SK-MEL-5 (cell line): ENCODE measurements at regions not wholly inside any gene's neighbourhood (a gene's known extent, or its start where the extent isn't known, plus 50 kb on each side); places are given as distances from the start of the nearest gene placed in this dataset.
"Not testable (repeated sequence)": the region's sequence is repeated elsewhere in the genome, so short reads cannot be mapped to it uniquely, and the experiment has no call there.

ENCODE experiments used
- DNase-seq: peaks from one replicate; pipeline ENCODE4 v3.0.0-alpha.2; 2016; ENCODE audit warnings: low read depth, low spot score
- in situ Hi-C: cut with HindIII; loops from 2 replicates; pipeline ENCODE4 v1.10.0; 2016; ENCODE audit warnings: low sequenced_read_pairs, high pct_unique_total_duplicates, low pct_unique_long_range_greater_than_20kb

DNA sequence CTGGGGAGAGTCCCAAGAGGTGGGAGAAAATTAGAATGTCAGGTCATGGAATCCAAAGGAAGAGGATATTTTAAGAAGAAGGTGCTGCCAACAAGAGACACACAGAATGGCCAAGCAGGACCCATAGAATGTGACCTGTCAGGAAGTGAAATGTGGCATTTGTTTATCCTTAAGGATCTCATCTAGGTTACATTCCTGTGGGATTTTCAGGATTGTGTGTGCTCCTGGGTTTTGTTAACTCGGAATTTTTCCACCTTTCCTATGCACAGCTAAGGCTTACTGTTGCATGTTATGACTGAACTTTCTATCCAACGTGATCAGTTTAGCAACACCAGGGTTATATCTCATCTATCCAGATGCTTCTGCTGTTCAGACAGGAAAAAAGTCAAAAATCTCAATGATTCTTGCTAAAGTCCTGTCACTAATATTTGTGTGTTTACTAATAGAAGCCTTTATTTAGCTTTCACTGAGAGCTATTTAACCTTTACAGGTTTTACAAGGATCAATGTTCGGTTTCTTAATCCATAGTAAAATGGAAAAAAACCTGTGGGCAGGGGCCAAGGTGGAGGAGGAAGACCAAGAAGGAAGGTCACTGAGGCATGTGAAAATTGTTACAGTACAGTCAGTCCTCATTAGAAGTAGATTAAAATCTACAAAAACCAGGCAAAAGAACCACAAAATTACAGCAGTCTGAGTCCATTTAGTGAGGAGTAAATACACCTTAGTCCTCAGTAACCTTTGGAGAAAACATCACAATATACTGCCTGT lies 437.8 kb upstream of the NPVF start:
- in situ Hi-C loops: no loop called here
- no peak for DNase-seq

GRCh38 chr7:25666671-25667060 lies 438.4 kb upstream of the NPVF start:
- in situ Hi-C loops: no loop called here
- no peak for DNase-seq

DNA sequence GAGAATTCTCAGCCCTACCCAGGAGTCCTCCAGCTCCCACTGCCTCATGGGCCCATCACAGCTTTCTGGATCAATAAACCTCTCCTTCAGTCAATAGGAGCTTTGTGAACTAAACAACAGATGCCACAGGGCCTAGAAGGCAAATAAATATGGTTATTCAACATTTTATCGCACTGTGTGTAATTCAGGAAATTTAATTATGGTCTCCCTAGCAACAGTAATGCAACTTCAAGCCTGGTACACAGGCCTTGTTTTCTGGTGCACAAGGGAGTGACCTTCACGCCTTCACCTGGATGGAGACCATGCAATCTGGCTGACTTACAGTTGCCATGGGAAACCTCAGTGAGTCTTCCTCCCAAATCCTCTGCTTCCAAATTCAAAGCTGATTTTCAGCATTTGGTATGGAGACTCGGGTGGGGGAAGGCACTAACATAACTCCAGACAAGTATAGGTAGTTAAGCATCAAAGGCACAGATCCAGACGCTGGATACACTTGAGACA lies 441.0 kb upstream of the NPVF start:
- DNase-seq: peak; percentile 63
- in situ Hi-C loops: no loop called here

- peak; percentile 28 for DNase-seq
- in situ Hi-C loops: no loop called here
Measured at GRCh38 chr7:25669961-25670841, 441.9 kb upstream of the NPVF start.

DNA sequence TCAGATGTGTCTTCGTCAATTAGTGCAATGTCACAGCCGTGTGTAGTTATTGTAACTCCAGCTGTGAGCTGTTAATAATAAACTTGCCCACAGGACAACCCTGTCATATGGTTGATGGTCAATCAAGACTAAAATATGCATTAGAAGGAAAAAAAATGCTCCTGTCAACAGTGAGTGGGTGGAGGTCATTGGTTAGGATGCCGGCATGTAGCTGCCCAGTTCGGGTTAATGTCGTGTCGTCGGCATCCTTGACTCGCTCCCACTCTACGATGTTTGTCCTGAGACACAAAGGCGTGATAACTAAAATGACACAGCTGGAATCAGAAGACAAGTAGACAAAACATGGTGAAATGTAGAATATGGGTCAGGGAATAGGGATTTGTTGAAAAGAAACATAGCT lies 442.8 kb upstream of the NPVF start:
- in situ Hi-C loops: no loop called here
- no peak for DNase-seq

DNA sequence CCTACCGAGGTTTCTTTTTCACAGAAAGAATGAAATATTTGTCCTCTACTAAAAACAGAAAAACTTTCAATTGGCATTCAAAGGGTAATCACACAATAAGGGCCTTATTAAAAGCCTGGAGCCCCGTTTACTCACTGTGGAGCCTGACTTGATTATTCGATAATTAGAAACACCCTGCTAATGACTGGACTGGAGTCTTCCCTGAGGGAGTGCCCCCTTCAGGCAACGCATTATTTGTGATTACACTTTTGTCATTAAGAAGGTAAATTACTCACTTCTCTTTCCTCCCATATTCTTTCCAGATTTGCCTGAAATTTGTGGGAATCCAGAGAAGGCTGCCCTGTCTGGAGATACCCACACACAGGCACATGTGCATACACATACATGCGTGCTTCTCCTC lies 444.2 kb upstream of the NPVF start:
- peak; percentile 72 for DNase-seq
- in situ Hi-C loops: no loop called here

DNA sequence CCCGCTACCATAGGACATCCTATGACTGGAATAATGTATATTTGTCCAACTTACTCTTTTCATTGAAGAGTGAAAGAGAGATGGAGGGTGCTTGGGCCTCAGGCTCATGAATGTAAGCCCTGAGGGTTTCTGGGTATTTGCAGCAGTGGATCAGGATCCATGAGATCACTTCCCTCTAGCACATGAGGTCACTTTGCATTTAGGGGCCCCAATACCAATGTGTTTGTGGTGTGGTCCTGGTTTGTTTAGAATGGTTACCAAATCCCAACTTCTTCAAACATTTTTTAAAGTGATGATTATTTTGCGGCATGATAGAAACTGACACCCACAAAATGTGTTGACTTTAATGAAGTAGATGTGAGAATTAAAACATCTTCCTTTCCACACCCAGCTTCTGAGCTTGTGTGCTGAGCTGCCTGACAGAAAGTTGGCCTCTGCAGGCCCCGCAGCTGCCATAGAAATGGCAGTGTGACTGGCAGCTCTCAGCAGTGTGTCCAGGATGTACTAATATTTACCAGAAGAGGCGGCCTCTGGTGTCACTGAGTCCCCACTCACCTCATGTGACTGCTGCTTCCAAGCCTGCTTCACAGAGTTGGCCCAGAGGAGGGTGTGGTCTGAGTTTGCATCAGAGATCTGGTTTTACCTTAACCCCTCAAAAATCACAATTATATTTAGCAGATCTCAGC lies 447.6 kb upstream of the NPVF start:
- in situ Hi-C loops: no loop called here
- DNase-seq: no peak

DNA sequence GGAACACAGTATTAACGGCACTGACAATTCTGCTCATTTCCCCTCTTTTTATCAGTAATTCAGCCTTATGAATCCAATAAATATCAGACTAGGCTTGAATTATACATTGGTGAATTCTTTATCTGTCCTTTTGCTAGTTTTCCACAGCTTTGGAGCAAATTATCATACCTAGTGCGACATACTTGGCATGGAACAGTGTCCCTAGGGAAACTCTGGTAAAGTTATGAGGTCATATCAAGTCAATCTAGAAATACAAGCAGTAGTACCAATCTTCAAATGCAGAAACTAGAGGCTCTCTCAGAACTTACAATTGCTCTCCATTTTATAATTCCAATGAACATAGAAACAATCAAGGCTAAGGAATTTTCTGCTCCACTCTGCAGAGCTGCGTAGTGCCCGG lies 449.3 kb upstream of the NPVF start:
- in situ Hi-C loops: no loop called here
- DNase-seq: no peak

- DNase-seq: no peak
- in situ Hi-C loops: no loop called here
Measured at GRCh38 chr7:25678215-25678614, 449.9 kb upstream of the NPVF start.

GRCh38 chr7:25680636-25681035 lies 452.4 kb upstream of the NPVF start:
- DNase-seq: no peak
- in situ Hi-C loops: no loop called here

- in situ Hi-C loops: no loop called here
Measured at GRCh38 chr7:25684360-25684759, 456.1 kb upstream of the NPVF start.

GRCh38 chr7:25686493-25686892 lies 458.2 kb upstream of the NPVF start:
- in situ Hi-C loops: no loop called here
- DNase-seq: no peak

More at GRCh38 chr7:25684360-25684759, 456.1 kb upstream of the NPVF start:
- DNase-seq: no peak

DNA sequence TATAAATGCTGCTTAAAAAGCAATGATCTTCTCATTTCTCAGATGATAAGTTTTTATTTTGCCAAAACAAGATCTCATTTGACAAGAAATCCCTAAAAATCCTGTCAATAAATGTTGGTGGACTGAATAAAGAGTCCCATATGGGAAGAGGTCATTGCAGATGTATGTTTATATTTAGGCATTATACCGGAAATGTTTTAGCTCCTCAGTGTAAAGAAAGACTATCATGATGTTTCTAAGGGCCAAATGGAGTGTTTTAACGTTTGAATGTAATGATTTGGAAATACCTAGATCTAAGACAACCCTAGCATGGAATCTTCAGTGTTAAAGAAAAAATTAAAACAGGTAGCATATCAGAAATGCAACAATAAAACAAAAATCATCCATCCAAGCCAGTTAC lies 457.8 kb upstream of the NFE2L3 start:
- DNase-seq: no peak
- in situ Hi-C loops: no loop called here

DNA sequence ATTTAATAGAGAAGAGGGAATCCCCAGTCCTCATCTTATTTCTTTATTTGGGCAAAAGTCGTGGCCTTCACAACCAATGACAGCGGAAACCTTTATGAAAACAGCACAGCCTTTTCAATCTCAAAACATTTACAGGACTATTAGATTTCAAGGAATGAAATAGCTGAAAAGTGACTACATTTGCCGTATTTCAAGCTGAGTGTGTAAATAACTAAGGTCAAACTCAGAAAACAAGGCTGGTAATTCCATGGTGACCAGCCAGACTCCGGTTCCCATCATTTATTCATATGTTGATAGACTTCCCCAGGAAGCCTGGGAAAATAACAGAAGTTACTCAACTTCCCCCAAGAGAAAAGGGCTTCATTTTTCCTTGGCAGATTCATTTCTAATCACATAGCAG lies 457.3 kb upstream of the NFE2L3 start:
- DNase-seq: no peak
- in situ Hi-C loops: no loop called here

DNA sequence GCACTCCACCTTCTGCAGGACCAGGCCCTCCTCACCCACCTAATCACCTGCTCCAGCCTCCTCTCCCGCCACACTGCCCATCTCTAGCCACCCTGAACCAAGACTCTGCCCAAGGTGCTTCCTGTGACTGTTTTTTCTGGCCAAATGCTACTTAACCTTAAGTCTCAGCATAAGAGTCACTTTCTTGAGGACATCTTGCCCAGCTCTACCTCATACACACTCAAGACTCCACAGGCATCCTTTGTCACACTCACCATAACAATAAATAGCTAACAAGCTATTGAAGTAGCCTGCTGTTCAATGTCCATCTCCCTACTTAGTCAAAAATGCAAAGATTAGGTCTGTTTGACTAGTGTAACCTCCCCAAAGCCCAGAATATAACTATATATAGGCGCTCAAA lies 455.4 kb upstream of the NFE2L3 start:
- in situ Hi-C loops: no loop called here
- no peak for DNase-seq

GRCh38 chr7:25698451-25699113 lies 453.4 kb upstream of the NFE2L3 start:
- in situ Hi-C loops: no loop called here
- DNase-seq: no peak

DNA sequence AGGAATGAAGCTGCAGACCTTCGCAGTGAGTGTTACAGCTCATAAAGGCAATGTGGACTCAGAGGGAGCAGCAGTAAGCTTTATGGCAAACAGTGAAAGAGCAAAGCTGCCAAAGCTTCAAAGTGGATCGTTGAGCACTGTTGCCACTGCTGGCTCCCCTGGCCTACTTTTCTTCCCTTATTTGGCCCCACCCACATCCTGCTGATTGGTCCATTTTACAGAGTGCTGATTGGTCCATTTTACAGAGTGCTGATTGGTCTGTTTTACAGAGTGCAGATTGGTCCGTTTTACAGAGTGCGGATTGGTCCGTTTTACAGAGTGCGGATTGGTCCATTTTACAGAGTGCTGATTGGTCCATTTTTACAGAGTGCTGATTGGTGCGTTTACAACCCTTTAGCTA lies 451.9 kb upstream of the NFE2L3 start:
- in situ Hi-C loops, DNase-seq: not testable (repeated sequence)

DNA sequence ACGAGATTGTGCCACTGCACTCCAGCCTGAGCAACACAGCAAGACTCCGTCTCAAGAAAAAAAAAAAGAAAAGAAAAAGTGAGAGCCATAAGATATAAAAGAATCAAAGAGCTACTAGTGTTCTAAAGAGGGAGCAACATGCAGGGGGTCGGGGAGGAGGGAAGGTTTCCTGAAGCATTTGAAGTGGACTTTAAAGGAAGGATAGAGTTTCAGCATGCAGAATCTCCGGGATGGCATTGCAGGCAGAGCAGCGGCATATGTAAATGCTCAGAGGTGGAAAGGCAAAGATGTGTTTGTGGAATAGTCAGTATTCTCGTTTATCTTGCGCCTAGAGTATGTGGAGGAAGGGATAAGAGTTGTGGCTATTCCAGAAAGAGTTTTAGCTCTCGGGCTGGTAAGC lies 447.6 kb upstream of the NFE2L3 start:
- in situ Hi-C loops: no loop called here
- DNase-seq: no peak
